ENCODE measurements at regions not wholly inside any gene's neighbourhood (a gene's known extent, or its start where the extent isn't known, plus 50 kb on each side); places are given as distances from the start of the nearest gene placed in this dataset.

DNA sequence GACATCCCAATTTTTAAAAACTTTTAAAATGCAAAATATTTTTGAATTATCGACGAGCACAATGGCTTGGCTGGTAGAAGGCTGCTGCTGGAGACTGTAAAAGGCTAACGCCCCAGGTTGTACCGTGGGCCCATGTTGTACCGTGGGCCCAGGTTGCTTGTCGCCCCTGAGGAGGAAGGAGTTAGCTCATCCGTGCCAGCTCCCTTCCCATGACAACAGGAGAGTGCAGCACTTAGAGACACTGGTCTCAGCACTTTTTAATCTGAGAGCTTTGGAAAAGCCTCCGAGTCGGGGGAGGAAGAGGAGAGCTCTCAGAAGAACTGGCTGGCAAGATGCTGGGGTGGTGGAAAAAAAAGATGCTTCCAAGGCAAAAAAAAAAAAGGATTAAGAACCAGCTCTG is 50.3 kb upstream of the CACNA1A start:
- TF ChIP-seq, protein P1, sequence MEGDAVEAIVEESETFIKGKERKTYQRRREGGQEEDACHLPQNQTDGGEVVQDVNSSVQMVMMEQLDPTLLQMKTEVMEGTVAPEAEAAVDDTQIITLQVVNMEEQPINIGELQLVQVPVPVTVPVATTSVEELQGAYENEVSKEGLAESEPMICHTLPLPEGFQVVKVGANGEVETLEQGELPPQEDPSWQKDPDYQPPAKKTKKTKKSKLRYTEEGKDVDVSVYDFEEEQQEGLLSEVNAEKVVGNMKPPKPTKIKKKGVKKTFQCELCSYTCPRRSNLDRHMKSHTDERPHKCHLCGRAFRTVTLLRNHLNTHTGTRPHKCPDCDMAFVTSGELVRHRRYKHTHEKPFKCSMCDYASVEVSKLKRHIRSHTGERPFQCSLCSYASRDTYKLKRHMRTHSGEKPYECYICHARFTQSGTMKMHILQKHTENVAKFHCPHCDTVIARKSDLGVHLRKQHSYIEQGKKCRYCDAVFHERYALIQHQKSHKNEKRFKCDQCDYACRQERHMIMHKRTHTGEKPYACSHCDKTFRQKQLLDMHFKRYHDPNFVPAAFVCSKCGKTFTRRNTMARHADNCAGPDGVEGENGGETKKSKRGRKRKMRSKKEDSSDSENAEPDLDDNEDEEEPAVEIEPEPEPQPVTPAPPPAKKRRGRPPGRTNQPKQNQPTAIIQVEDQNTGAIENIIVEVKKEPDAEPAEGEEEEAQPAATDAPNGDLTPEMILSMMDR (IDR thresholded peaks at IDR 0.05): no peak
- TF ChIP-seq POLR2A (IDR thresholded peaks at IDR 0.05): no peak
- TF ChIP-seq EP300 (IDR thresholded peaks at IDR 0.05): no peak
